ENCODE measurements at regions not wholly inside any gene's neighbourhood (a gene's known extent, or its start where the extent isn't known, plus 50 kb on each side); places are given as distances from the start of the nearest gene placed in this dataset.

DNA sequence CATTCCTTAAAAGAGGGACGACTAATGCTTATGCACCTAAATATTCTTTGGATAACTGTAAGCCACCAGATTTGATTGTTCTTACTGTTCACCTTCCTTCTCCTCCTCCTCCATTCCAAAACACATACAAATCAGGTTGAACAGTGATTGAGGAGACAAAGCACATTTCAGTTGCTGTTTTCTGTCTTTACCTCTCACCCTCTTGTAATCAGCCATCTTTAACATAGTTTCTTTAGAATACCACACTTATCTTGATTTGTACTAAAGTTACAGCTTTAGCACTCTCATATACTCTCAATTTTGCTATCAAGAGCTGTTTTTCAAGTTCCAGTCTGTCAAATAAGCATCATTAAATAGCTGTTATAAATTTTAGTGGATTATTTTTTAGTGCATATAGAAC lies 338.3 kb upstream of the RGS6 start (continued):
- TF ChIP-seq, protein P1, sequence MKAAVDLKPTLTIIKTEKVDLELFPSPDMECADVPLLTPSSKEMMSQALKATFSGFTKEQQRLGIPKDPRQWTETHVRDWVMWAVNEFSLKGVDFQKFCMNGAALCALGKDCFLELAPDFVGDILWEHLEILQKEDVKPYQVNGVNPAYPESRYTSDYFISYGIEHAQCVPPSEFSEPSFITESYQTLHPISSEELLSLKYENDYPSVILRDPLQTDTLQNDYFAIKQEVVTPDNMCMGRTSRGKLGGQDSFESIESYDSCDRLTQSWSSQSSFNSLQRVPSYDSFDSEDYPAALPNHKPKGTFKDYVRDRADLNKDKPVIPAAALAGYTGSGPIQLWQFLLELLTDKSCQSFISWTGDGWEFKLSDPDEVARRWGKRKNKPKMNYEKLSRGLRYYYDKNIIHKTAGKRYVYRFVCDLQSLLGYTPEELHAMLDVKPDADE (IDR thresholded peaks at IDR 0.05), result no peak

DNA sequence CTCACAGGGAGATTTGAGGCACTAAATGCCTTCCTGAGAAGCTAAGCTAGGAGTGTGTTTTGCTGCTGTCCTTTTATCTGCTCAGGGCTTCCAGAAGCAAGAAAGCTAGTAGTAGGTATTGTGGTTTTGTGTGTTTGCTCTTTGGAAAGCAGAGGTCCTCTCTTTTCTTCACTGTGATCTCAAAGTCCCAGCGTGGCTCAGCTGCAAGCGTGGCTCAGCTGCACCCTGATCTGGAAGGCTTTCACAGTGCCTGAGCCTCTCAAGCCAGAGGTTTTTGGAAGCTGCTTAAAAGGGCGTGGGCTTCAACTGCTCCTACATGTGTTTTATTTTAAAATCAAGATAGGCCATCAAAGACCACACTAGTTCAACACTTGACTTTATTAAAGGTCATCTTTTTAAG lies 337.4 kb upstream of the RGS6 start:
- Histone ChIP-seq H3K9me2 (ENCODE audit: insufficient read depth) (no peaks in the 10 kb centered on the region), H3K36me3 (ENCODE audit: insufficient read depth) (peaks cover 2% of the 10 kb centered on the region), H3K4me1 (ENCODE audit: insufficient read depth) (peaks cover 4% of the 10 kb centered on the region; the same call in 1 of the 2 replicates), H3K4me2 (no peak overlapping the region), H3F3A (replicated peaks; ENCODE audit: low read depth) (no peaks in the 10 kb centered on the region), H3K27me3 (ENCODE audit: insufficient read depth) (no peaks in the 10 kb centered on the region), H3K27ac (ENCODE audit: low read depth) (no peak overlapping the region), H2AFZ (no peak overlapping the region), H3K79me2 (replicated peaks; ENCODE audit: insufficient read depth) (peaks cover 14% of the 10 kb centered on the region), H3K4me3 (no peak overlapping the region), H4K20me1 (replicated peaks; ENCODE audit: insufficient read depth) (no peaks in the 10 kb centered on the region)
- H3K27me3 Mint-ChIP-seq (ENCODE audit: insufficient read depth, low read depth, poor library complexity), result peaks cover 1% of the 10 kb centered on the region
- peaks cover 4% of the 10 kb centered on the region; the same call in 2 of the 3 replicates for H3K9me3 Mint-ChIP-seq
- DNase-seq (ENCODE audit: low spot score) (no peak), ATAC-seq (peak; percentile 49)
- H3K4me1 Mint-ChIP-seq, result peaks cover 12% of the 10 kb centered on the region; the same call in 2 of the 3 replicates
- no peak overlapping the region for H3K27ac Mint-ChIP-seq
- H3K4me3 Mint-ChIP-seq, result no peak overlapping the region
- peaks cover 10% of the 10 kb centered on the region for H3K36me3 Mint-ChIP-seq (ENCODE audit: low read depth)
- TF ChIP-seq POLR2AphosphoS5 (IDR thresholded peaks at IDR 0.05; ENCODE audit: low read depth), result no peak
- no peak for TF ChIP-seq EZH2 (IDR thresholded peaks at IDR 0.05; ENCODE audit: low read depth, unreplicated experiment)
- TF ChIP-seq, protein P2, sequence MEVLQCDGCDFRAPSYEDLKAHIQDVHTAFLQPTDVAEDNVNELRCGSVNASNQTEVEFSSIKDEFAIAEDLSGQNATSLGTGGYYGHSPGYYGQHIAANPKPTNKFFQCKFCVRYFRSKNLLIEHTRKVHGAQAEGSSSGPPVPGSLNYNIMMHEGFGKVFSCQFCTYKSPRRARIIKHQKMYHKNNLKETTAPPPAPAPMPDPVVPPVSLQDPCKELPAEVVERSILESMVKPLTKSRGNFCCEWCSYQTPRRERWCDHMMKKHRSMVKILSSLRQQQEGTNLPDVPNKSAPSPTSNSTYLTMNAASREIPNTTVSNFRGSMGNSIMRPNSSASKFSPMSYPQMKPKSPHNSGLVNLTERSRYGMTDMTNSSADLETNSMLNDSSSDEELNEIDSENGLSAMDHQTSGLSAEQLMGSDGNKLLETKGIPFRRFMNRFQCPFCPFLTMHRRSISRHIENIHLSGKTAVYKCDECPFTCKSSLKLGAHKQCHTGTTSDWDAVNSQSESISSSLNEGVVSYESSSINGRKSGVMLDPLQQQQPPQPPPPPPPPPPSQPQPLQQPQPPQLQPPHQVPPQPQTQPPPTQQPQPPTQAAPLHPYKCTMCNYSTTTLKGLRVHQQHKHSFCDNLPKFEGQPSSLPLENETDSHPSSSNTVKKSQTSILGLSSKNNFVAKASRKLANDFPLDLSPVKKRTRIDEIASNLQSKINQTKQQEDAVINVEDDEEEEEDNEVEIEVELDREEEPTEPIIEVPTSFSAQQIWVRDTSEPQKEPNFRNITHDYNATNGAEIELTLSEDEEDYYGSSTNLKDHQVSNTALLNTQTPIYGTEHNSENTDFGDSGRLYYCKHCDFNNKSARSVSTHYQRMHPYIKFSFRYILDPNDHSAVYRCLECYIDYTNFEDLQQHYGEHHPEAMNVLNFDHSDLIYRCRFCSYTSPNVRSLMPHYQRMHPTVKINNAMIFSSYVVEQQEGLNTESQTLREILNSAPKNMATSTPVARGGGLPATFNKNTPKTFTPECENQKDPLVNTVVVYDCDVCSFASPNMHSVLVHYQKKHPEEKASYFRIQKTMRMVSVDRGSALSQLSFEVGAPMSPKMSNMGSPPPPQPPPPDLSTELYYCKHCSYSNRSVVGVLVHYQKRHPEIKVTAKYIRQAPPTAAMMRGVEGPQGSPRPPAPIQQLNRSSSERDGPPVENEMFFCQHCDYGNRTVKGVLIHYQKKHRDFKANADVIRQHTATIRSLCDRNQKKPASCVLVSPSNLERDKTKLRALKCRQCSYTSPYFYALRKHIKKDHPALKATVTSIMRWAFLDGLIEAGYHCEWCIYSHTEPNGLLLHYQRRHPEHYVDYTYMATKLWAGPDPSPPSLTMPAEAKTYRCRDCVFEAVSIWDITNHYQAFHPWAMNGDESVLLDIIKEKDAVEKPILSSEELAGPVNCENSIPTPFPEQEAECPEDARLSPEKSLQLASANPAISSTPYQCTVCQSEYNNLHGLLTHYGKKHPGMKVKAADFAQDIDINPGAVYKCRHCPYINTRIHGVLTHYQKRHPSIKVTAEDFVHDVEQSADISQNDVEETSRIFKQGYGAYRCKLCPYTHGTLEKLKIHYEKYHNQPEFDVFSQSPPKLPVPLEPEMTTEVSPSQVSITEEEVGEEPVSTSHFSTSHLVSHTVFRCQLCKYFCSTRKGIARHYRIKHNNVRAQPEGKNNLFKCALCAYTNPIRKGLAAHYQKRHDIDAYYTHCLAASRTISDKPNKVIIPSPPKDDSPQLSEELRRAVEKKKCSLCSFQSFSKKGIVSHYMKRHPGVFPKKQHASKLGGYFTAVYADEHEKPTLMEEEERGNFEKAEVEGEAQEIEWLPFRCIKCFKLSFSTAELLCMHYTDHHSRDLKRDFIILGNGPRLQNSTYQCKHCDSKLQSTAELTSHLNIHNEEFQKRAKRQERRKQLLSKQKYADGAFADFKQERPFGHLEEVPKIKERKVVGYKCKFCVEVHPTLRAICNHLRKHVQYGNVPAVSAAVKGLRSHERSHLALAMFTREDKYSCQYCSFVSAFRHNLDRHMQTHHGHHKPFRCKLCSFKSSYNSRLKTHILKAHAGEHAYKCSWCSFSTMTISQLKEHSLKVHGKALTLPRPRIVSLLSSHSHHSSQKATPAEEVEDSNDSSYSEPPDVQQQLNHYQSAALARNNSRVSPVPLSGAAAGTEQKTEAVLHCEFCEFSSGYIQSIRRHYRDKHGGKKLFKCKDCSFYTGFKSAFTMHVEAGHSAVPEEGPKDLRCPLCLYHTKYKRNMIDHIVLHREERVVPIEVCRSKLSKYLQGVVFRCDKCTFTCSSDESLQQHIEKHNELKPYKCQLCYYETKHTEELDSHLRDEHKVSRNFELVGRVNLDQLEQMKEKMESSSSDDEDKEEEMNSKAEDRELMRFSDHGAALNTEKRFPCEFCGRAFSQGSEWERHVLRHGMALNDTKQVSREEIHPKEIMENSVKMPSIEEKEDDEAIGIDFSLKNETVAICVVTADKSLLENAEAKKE (CRISPR knock-in tag; IDR thresholded peaks at IDR 0.05), result no peak
- TF ChIP-seq, protein P1 (IDR thresholded peaks at IDR 0.05), result no peak
- no peak for TF ChIP-seq EZH2phosphoT487 (IDR thresholded peaks at IDR 0.05; ENCODE audit: unreplicated experiment)
- TF ChIP-seq, protein P3, sequence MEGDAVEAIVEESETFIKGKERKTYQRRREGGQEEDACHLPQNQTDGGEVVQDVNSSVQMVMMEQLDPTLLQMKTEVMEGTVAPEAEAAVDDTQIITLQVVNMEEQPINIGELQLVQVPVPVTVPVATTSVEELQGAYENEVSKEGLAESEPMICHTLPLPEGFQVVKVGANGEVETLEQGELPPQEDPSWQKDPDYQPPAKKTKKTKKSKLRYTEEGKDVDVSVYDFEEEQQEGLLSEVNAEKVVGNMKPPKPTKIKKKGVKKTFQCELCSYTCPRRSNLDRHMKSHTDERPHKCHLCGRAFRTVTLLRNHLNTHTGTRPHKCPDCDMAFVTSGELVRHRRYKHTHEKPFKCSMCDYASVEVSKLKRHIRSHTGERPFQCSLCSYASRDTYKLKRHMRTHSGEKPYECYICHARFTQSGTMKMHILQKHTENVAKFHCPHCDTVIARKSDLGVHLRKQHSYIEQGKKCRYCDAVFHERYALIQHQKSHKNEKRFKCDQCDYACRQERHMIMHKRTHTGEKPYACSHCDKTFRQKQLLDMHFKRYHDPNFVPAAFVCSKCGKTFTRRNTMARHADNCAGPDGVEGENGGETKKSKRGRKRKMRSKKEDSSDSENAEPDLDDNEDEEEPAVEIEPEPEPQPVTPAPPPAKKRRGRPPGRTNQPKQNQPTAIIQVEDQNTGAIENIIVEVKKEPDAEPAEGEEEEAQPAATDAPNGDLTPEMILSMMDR (conservative IDR thresholded peaks at IDR 0.05; ENCODE audit: low read depth in 2 of 2), result no peak
- no peak for TF ChIP-seq JUNB (IDR thresholded peaks at IDR 0.05; ENCODE audit: unreplicated experiment)
- TF ChIP-seq ZNF114 (CRISPR knock-in tag; IDR thresholded peaks at IDR 0.05), result no peak
- no peak for TF ChIP-seq ZNF331 (CRISPR knock-in tag; IDR thresholded peaks at IDR 0.05; ENCODE audit: low read depth)
- TF ChIP-seq, protein P4, sequence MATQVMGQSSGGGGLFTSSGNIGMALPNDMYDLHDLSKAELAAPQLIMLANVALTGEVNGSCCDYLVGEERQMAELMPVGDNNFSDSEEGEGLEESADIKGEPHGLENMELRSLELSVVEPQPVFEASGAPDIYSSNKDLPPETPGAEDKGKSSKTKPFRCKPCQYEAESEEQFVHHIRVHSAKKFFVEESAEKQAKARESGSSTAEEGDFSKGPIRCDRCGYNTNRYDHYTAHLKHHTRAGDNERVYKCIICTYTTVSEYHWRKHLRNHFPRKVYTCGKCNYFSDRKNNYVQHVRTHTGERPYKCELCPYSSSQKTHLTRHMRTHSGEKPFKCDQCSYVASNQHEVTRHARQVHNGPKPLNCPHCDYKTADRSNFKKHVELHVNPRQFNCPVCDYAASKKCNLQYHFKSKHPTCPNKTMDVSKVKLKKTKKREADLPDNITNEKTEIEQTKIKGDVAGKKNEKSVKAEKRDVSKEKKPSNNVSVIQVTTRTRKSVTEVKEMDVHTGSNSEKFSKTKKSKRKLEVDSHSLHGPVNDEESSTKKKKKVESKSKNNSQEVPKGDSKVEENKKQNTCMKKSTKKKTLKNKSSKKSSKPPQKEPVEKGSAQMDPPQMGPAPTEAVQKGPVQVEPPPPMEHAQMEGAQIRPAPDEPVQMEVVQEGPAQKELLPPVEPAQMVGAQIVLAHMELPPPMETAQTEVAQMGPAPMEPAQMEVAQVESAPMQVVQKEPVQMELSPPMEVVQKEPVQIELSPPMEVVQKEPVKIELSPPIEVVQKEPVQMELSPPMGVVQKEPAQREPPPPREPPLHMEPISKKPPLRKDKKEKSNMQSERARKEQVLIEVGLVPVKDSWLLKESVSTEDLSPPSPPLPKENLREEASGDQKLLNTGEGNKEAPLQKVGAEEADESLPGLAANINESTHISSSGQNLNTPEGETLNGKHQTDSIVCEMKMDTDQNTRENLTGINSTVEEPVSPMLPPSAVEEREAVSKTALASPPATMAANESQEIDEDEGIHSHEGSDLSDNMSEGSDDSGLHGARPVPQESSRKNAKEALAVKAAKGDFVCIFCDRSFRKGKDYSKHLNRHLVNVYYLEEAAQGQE (IDR thresholded peaks at IDR 0.05; ENCODE audit: unreplicated experiment), result no peak
- TF ChIP-seq NANOG (IDR thresholded peaks at IDR 0.05; ENCODE audit: borderline replicate concordance), result no peak
- TF ChIP-seq STAT1 (IDR thresholded peaks at IDR 0.05; ENCODE audit: unreplicated experiment), result no peak

All from GM23338 (cell line).